Upper lobe of left lung (tissue), 4 donors: ENCODE measurements at regions not wholly inside any gene's neighbourhood (a gene's known extent, or its start where the extent isn't known, plus 50 kb on each side); places are given as distances from the start of the nearest gene placed in this dataset.
"Not testable (repeated sequence)": the region's sequence is repeated elsewhere in the genome, so short reads cannot be mapped to it uniquely, and the experiment has no call there.

Experiments
- CTCF ChIP-seq, 6 experiments: fragments of 450-650 bp in 4 of 6; fragments of 200-600 bp in 2 of 6; sonication (generic) in 2 of 6; IDR thresholded peaks; one replicate each; pipeline ENCODE4 v1.5.1; 2016 to 2019; ENCODE audit warnings: antibody characterized with exemption in 6 of 6
- EP300 ChIP-seq, 4 donors: sonication (generic); formaldehyde crosslinking; IDR thresholded peaks; one replicate each; pipeline ENCODE4 v1.5.1; 2017; ENCODE audit warnings: antibody characterized with exemption in 4 of 4, control low read depth in 2 of 4
- POLR2A ChIP-seq, 4 donors: fragments of 450-650 bp; IDR thresholded peaks; one replicate each; pipeline ENCODE4 v1.5.1; 2016 to 2017; ENCODE audit warnings: antibody characterized with exemption in 4 of 4, mild to moderate bottlenecking in 2 of 4
- POLR2AphosphoS5 ChIP-seq, 2 donors: sonication (generic); formaldehyde crosslinking; IDR thresholded peaks; one replicate each; pipeline ENCODE4 v1.5.1; 2017; ENCODE audit warnings: antibody characterized with exemption in 2 of 2

- TF ChIP-seq POLR2AphosphoS5, EP300, CTCF, POLR2A (IDR thresholded peaks at IDR 0.05): not testable (repeated sequence)
Measured at GRCh38 chr12:90542852-90543251, 412.1 kb downstream of the CCER1 start.
